A549 (cell line): ENCODE measurements at regions not wholly inside any gene's neighbourhood (a gene's known extent, or its start where the extent isn't known, plus 50 kb on each side); places are given as distances from the start of the nearest gene placed in this dataset.

ENCODE experiments used
- BHLHE40 ChIP-seq: IDR thresholded peaks from 2 replicates; pipeline ENCODE4 v1.6.1; 2012; ENCODE audit warnings: low read depth, low read length, inconsistent platforms
- CBX8 ChIP-seq: fragments of 200-600 bp; sonication (generic); IDR thresholded peaks from 2 replicates; pipeline ENCODE4 v1.6.1; 2016
- CTCF ChIP-seq: fragments of >200 bp; sonication (Bioruptor Twin); formaldehyde crosslinking; IDR thresholded peaks from 3 replicates; pipeline ENCODE4 v1.5.1; 2016
- EHMT2 ChIP-seq: fragments of 200-600 bp; sonication (generic); IDR thresholded peaks from 2 replicates; pipeline ENCODE4 v1.6.1; 2016; ENCODE audit warnings: antibody characterized with exemption, low read depth, mild to moderate bottlenecking, moderate library complexity
- EP300 ChIP-seq, 2 experiments: fragments of >200 bp; sonication (Bioruptor Twin); formaldehyde crosslinking; IDR thresholded peaks; 2 replicates in 1 of 2; 3 replicates in 1 of 2; pipeline ENCODE4 v1.6.1; 2016 to 2017
- JUN ChIP-seq, 2 experiments: fragments of >200 bp; sonication (Bioruptor Twin); formaldehyde crosslinking; IDR thresholded peaks; 2 replicates in 1 of 2; 3 replicates in 1 of 2; pipeline ENCODE4 v1.6.1; 2016 to 2017
- POLR2A ChIP-seq: IDR thresholded peaks from 2 replicates; pipeline ENCODE4 v1.6.1; 2012; ENCODE audit warnings: mild to moderate bottlenecking, low read length
- SMC3 ChIP-seq: fragments of >200 bp; sonication (Bioruptor Twin); formaldehyde crosslinking; IDR thresholded peaks from 3 replicates; pipeline ENCODE4 v1.6.1; 2018; ENCODE audit warnings: inconsistent platforms
- USF2 ChIP-seq: fragments of 450-650 bp; IDR thresholded peaks from 2 replicates; pipeline ENCODE4 v1.6.1; 2014; ENCODE audit warnings: antibody characterized with exemption

- TF ChIP-seq CBX8: no peak
- no peak for TF ChIP-seq SMC3
- TF ChIP-seq USF2: no peak
- TF ChIP-seq POLR2A: no peak
- TF ChIP-seq EHMT2: no peak
- no peak for TF ChIP-seq CTCF
- no peak for TF ChIP-seq EP300 (IDR thresholded peaks at IDR 0.05)
- no peak for TF ChIP-seq BHLHE40
- no peak for TF ChIP-seq JUN (IDR thresholded peaks at IDR 0.05)
These were observed 155.0 kb upstream of the HNMT start for GRCh38 chr2:137809252-137809651.
